ENCODE measurements at regions not wholly inside any gene's neighbourhood (a gene's known extent, or its start where the extent isn't known, plus 50 kb on each side); places are given as distances from the start of the nearest gene placed in this dataset.

DNA sequence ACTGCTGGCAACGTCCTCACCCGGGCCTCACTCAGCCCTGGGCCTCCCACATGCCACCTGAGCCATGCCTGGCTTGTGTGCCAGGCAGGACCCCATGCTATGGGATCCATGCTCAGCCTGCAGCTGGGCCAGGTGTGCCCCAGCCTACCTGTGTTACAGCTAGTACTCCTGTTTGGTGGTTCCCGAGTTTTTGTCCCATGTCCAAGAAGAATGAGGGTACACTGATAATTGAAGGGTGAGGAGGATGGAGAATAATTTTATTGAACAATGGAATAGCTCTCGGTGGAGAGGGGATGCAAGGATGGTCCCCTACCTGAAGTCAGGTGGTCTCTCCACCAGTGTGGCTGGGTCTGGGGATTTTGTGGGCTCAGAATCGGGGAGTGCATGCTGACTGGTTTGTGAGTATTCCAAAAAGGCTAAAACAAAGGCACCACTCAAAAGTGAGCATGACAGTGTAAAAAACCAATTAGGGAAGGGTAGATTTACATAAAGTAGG is 137.9 kb downstream of the TNFSF18 start:
- H3K27ac Mint-ChIP-seq: no peak overlapping the region
- Histone ChIP-seq H4K5ac (ENCODE audit: insufficient read length, low read depth, low read length) (no peak overlapping the region), H2BK12ac (ENCODE audit: insufficient read length, low read depth, low read length) (no peak overlapping the region), H3K4me2 (ENCODE audit: insufficient read depth, insufficient read length, low read length) (no peak overlapping the region), H3K56ac (ENCODE audit: insufficient read length, low read depth, low read length) (no peak overlapping the region), H2AK5ac (ENCODE audit: insufficient read length, low read length) (no peak overlapping the region), H3K9ac (ENCODE audit: extremely low read depth, insufficient read length, low read length) (no peak overlapping the region), H3K79me2 (ENCODE audit: insufficient read depth, low read length) (no peaks in the 10 kb centered on the region), H3K27me3 (ENCODE audit: insufficient read depth, low read length) (no peaks in the 10 kb centered on the region), H3K27ac (ENCODE audit: insufficient read length, low read depth, low read length) (no peak overlapping the region), H4K20me1 (ENCODE audit: control insufficient read depth, insufficient read depth, insufficient read length) (no peaks in the 10 kb centered on the region), H3K9me3 (ENCODE audit: control insufficient read depth, low read depth, low read length) (peaks cover 20% of the 10 kb centered on the region), H4K91ac (ENCODE audit: insufficient read length, low read depth, low read length) (no peak overlapping the region), H2BK15ac (ENCODE audit: low read depth, low read length) (no peak overlapping the region), H2BK5ac (ENCODE audit: insufficient read length, low read length) (no peak overlapping the region), H3K18ac (ENCODE audit: insufficient read length, low read depth, low read length) (no peak overlapping the region), H2BK120ac (ENCODE audit: low read depth, low read length, poor library complexity, severe bottlenecking) (no peak overlapping the region), H4K8ac (replicated peaks; ENCODE audit: insufficient read length, low read depth, low read length) (no peak overlapping the region), H2AFZ (ENCODE audit: low read length) (no peak overlapping the region), H3K4me1 (ENCODE audit: insufficient read depth, low read length) (no peaks in the 10 kb centered on the region), H3K14ac (ENCODE audit: insufficient read depth, low read length) (no peak overlapping the region), H3K4ac (ENCODE audit: low read depth, low read length) (no peak overlapping the region), H3K79me1 (ENCODE audit: insufficient read depth, low read depth, low read length, poor library complexity, severe bottlenecking) (no peaks in the 10 kb centered on the region), H2BK20ac (ENCODE audit: low read depth, low read length, poor library complexity, severe bottlenecking) (no peak overlapping the region), H3K23ac (ENCODE audit: insufficient read length, low read depth, low read length) (no peak overlapping the region), H3K23me2 (ENCODE audit: insufficient read length, low read depth, low read length, poor library complexity, severe bottlenecking) (no peaks in the 10 kb centered on the region), H3T11ph (ENCODE audit: low read length) (no peak overlapping the region)
- no CpG with 5 or more reads among the region's 5 CpGs for WGBS (ENCODE audit: extremely low coverage, insufficient read length, low lambda C conversion rate)
- peaks cover 11 to 19% (median 12%) of the 10 kb centered on the region in 3 experiments; a peak in 6 of 7 replicates for H3K36me3 Mint-ChIP-seq (ENCODE audit: insufficient read depth in 1 of 3, low read depth in 3 of 3)
- TF ChIP-seq, protein P1, sequence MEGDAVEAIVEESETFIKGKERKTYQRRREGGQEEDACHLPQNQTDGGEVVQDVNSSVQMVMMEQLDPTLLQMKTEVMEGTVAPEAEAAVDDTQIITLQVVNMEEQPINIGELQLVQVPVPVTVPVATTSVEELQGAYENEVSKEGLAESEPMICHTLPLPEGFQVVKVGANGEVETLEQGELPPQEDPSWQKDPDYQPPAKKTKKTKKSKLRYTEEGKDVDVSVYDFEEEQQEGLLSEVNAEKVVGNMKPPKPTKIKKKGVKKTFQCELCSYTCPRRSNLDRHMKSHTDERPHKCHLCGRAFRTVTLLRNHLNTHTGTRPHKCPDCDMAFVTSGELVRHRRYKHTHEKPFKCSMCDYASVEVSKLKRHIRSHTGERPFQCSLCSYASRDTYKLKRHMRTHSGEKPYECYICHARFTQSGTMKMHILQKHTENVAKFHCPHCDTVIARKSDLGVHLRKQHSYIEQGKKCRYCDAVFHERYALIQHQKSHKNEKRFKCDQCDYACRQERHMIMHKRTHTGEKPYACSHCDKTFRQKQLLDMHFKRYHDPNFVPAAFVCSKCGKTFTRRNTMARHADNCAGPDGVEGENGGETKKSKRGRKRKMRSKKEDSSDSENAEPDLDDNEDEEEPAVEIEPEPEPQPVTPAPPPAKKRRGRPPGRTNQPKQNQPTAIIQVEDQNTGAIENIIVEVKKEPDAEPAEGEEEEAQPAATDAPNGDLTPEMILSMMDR (conservative IDR thresholded peaks at IDR 0.05): no peak
- H3K27me3 Mint-ChIP-seq (ENCODE audit: low read depth): peaks cover 1% of the 10 kb centered on the region; the same call in 1 of the 2 replicates
- H3K4me1 Mint-ChIP-seq: no peaks in the 10 kb centered on the region
- H3K4me3 Mint-ChIP-seq: no peak overlapping the region
- no peak for DNase-seq
- peaks cover 14 to 20% of the 10 kb centered on the region in 2 experiments for H3K9me3 Mint-ChIP-seq

All from H9 (cell line).